ENCODE measurements at regions not wholly inside any gene's neighbourhood (a gene's known extent, or its start where the extent isn't known, plus 50 kb on each side); places are given as distances from the start of the nearest gene placed in this dataset.

DNA sequence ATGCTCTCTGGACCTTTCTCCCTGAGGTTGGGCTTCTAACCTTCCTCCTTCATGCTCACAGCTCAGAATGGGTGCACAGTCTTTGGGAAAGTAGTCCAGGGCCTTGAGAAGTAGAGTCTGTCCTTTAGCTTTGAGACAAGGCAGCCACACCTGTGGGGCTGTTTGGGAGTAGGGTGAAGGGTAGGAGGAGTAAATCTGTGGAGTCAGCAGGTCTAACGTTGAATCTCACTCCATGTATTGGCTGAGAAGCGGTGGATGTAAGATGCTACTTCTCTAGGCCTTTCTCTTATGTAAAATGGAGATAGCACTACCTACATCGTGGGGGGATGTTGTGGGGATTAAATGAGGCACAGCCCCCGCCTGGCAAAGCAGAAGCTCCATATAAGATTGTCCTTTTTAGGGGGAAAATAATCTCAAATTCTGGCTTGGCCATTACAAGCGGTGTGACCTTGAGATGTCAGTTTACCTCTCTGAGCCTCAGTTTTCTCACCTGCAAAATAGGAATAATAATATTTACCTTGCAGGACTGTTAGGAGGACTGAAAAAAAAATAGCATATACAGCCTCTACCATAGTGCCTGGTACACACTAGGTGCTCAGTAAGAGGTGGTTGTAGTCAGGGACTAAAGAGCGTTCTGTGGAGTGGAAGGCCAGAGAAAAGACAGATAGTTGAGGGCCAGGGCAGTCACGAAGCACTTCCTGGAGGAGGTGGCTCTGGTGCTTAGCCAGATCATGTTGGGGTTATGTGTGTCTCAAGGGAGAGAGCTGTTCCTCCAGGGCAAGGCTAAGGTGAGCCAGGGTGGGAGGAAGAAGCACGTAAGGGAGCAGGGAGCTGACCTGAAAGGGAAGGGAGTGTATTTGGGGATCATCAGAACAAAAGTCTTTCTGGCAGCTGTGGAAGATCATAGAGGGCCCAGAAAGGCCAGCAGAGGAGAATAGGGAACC is 82.8 kb upstream of the MRPS22 start:
- no peak for DNase-seq
- H3K4me1 ChIP-seq, result no peaks in the 10 kb centered on the region
- H3K27me3 ChIP-seq, result no peaks in the 10 kb centered on the region
- H3K9me3 ChIP-seq, result no peaks in the 10 kb centered on the region
- 68 to 79% methylated on average over 8 of the region's 8 CpGs for WGBS, 2 donors
- no peaks in the 10 kb centered on the region for H3K36me3 ChIP-seq
- intact Hi-C loops (cut with DNase I), result no loop called here
- no peak for TF ChIP-seq POLR2A (IDR thresholded peaks at IDR 0.05)
- TF ChIP-seq, protein P1, sequence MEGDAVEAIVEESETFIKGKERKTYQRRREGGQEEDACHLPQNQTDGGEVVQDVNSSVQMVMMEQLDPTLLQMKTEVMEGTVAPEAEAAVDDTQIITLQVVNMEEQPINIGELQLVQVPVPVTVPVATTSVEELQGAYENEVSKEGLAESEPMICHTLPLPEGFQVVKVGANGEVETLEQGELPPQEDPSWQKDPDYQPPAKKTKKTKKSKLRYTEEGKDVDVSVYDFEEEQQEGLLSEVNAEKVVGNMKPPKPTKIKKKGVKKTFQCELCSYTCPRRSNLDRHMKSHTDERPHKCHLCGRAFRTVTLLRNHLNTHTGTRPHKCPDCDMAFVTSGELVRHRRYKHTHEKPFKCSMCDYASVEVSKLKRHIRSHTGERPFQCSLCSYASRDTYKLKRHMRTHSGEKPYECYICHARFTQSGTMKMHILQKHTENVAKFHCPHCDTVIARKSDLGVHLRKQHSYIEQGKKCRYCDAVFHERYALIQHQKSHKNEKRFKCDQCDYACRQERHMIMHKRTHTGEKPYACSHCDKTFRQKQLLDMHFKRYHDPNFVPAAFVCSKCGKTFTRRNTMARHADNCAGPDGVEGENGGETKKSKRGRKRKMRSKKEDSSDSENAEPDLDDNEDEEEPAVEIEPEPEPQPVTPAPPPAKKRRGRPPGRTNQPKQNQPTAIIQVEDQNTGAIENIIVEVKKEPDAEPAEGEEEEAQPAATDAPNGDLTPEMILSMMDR (IDR thresholded peaks at IDR 0.05), result no peak
- no peak overlapping the region for H3K27ac ChIP-seq
- no peak overlapping the region for H3K4me3 ChIP-seq

DNA sequence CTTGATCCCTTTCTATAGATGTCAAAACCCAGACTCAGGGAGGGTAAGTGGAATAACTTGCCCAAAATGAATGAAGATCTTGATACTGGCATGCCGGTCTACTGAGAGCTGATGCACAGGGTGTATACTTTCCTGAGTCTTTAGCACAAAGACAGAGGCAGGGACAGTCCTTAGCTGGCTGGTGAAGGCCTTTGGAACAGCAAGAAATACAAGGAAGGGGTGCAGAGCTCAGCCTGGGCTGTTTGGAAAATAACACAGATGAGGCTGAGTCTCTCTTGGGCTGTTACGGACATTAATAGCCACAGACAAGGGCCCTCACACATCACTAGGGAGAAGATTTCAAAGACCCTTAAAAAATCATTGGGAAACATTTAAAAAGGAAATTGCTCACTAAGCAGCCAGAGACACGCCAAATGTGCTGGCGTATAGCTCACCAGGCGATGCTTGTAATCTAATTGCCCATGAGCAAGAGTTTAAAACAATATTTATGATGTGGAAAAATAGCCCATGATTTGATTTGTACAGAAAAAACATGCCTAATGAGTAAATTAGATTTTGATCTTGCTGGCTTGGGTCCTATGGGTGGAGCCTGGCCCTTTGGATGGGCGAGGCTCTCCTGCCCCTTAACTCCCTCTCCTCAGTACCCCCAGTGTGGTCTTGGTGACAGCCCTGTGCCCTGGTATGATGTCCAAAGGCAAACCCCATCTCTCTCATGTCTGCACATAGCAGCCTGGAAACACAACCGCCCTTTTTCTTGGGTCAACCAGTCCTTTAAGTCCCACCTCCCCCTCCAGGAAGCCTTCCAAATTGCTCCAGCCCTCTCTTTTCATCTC is 81.8 kb upstream of the MRPS22 start:
- no peak for TF ChIP-seq POLR2A (IDR thresholded peaks at IDR 0.05)
- TF ChIP-seq, protein P1 (IDR thresholded peaks at IDR 0.05), result no peak
- intact Hi-C loops (cut with DNase I), result no loop called here
- Histone ChIP-seq H3K36me3 (no peaks in the 10 kb centered on the region), H3K4me3 (no peak overlapping the region), H3K27ac (no peak overlapping the region), H3K4me1 (no peaks in the 10 kb centered on the region), H3K27me3 (no peaks in the 10 kb centered on the region), H3K9me3 (no peaks in the 10 kb centered on the region)
- no peak for DNase-seq
- WGBS, 2 donors, result 80 to 84% methylated on average over 7 of the region's 7 CpGs

DNA sequence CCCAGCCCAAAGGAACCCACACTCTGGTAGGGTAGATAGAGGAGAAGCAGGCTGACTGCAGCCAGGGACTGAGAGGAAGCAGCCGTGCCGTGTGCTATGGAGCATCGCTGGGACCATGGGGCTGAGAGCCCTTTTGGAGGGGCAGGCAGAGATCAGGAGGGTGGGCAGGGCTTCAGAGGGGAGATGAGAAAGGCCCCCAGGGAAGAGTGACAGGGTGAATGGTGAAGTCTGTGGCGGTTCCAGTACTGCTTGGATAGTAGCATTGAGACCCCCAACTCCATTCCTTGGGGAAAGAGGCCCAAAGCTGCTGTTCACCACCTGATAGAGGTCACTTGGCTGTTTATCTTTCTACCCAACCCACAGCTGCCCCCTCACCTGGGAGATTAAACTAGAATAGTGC is 80.0 kb upstream of the MRPS22 start:
- H3K36me3 ChIP-seq, result no peaks in the 10 kb centered on the region
- no peak for TF ChIP-seq POLR2A (IDR thresholded peaks at IDR 0.05)
- TF ChIP-seq, protein P1 (IDR thresholded peaks at IDR 0.05), result no peak
- H3K9me3 ChIP-seq, result no peaks in the 10 kb centered on the region
- DNase-seq, result no peak
- intact Hi-C loops (cut with DNase I), result no loop called here
- H3K27me3 ChIP-seq, result no peaks in the 10 kb centered on the region
- H3K4me3 ChIP-seq, result no peak overlapping the region
- no peaks in the 10 kb centered on the region for H3K4me1 ChIP-seq
- no peak overlapping the region for H3K27ac ChIP-seq
- 82 to 85% methylated on average over 3 to 4 of the region's 4 CpGs for WGBS, 2 donors

DNA sequence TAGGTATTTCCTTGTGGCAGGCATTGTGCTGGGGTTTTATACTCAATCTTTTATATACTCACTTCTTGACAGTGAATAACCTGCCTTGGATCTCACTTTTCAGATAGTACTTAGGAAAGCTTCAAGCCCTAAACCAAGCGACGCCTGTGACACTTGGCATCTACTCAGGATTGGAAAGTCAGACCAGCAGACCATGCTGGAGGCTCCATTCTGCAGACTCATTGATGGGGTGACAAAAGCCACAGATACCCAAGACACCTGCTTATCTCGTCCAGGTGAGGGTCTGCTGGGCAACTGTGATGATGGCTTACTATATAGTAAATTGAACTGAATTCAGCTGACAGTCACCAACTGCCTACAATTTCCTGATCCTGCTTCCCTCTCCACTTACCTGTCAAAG is 79.4 kb upstream of the MRPS22 start:
- DNase-seq, result no peak
- Histone ChIP-seq H3K4me1 (no peaks in the 10 kb centered on the region), H3K9me3 (no peaks in the 10 kb centered on the region), H3K4me3 (no peak overlapping the region), H3K36me3 (no peaks in the 10 kb centered on the region), H3K27ac (no peak overlapping the region), H3K27me3 (no peaks in the 10 kb centered on the region)
- TF ChIP-seq, protein P1 (IDR thresholded peaks at IDR 0.05), result no peak
- TF ChIP-seq POLR2A (IDR thresholded peaks at IDR 0.05), result no peak
- WGBS, 2 donors, result 75 to 92% methylated on average over 3 of the region's 3 CpGs
- intact Hi-C loops (cut with DNase I), result no loop called here

Data from esophagus squamous epithelium (tissue), 5 donors.